Neural progenitor cell (in vitro differentiated cells): ENCODE measurements at regions not wholly inside any gene's neighbourhood (a gene's known extent, or its start where the extent isn't known, plus 50 kb on each side); places are given as distances from the start of the nearest gene placed in this dataset.

Source experiments
- DNase-seq: peaks from one replicate; pipeline ENCODE4 v3.0.0-alpha.2; 2016; ENCODE audit warnings: low spot score
- H2AFZ ChIP-seq: fragments of 200-600 bp; sonication (generic); replicated peaks from 2 replicates; pipeline ENCODE4 v1.6.1; 2016; ENCODE audit warnings: antibody characterized with exemption
- H3F3A ChIP-seq: fragments of 200-600 bp; sonication (generic); 2 replicates; pipeline ENCODE4 v1.6.1; 2016; ENCODE audit warnings: antibody characterized with exemption, low read depth
- H3K27ac ChIP-seq: fragments of 200-600 bp; sonication (generic); 2 replicates; pipeline ENCODE4 v1.5.1; 2016; ENCODE audit warnings: mild to moderate bottlenecking
- H3K27me3 ChIP-seq: fragments of 200-600 bp; sonication (generic); 2 replicates; pipeline ENCODE4 v1.6.1; 2016; ENCODE audit warnings: mild to moderate bottlenecking, moderate library complexity
- H3K36me3 ChIP-seq: fragments of 200-600 bp; sonication (generic); 2 replicates; pipeline ENCODE4 v1.5.1; 2016
- H3K4me1 ChIP-seq: fragments of 200-600 bp; sonication (generic); 2 replicates; pipeline ENCODE4 v1.6.1; 2016; ENCODE audit warnings: mixed run types
- H3K4me2 ChIP-seq: fragments of 200-600 bp; sonication (generic); 2 replicates; pipeline ENCODE4 v1.6.1; 2016
- H3K4me3 ChIP-seq: fragments of 200-600 bp; sonication (generic); 2 replicates; pipeline ENCODE4 v1.5.1; 2016
- H3K79me2 ChIP-seq: fragments of 200-600 bp; sonication (generic); 2 replicates; pipeline ENCODE4 v1.6.1; 2016; ENCODE audit warnings: low read depth
- H3K9ac ChIP-seq: fragments of 200-600 bp; sonication (generic); 2 replicates; pipeline ENCODE4 v1.6.1; 2016
- H3K9me3 ChIP-seq: fragments of 200-600 bp; sonication (generic); 2 replicates; pipeline ENCODE4 v1.5.1; 2016; ENCODE audit warnings: low read depth
- H4K20me1 ChIP-seq: fragments of 200-600 bp; sonication (generic); 2 replicates; pipeline ENCODE4 v1.6.1; 2016; ENCODE audit warnings: low read depth
- H3K27ac Mint-ChIP-seq: 3 replicates; pipeline ENCODE4 v1.8.0; 2021; ENCODE audit warnings: mixed read lengths
- H3K27me3 Mint-ChIP-seq: 2 replicates; pipeline ENCODE4 v1.8.0; 2022; ENCODE audit warnings: low read depth, mild to moderate bottlenecking, inconsistent platforms, moderate library complexity, mixed read lengths; ENCODE audit not compliant: insufficient read depth
- H3K36me3 Mint-ChIP-seq: 3 replicates; pipeline ENCODE4 v1.8.0; 2021; ENCODE audit warnings: mixed read lengths
- H3K4me1 Mint-ChIP-seq: 3 replicates; pipeline ENCODE4 v1.8.0; 2021; ENCODE audit warnings: mixed read lengths
- H3K4me3 Mint-ChIP-seq: 3 replicates; pipeline ENCODE4 v1.8.0; 2021; ENCODE audit warnings: mild to moderate bottlenecking, moderate library complexity, mixed read lengths
- H3K9me3 Mint-ChIP-seq: 3 replicates; pipeline ENCODE4 v1.8.0; 2020; ENCODE audit warnings: mixed read lengths
- CTCF ChIP-seq: fragments of 200-600 bp; sonication (generic); IDR thresholded peaks from 2 replicates; pipeline ENCODE4 v1.5.1; 2017; ENCODE audit warnings: antibody characterized with exemption, mild to moderate bottlenecking
- EZH2 ChIP-seq: fragments of 200-600 bp; sonication (generic); IDR thresholded peaks from 2 replicates; pipeline ENCODE4 v1.6.1; 2017; ENCODE audit warnings: antibody characterized with exemption, mild to moderate bottlenecking, moderate library complexity
- EZH2phosphoT487 ChIP-seq: fragments of 200-600 bp; sonication (generic); IDR thresholded peaks from 2 replicates; pipeline ENCODE4 v1.6.1; 2017; ENCODE audit warnings: antibody characterized with exemption

- Histone ChIP-seq H3K4me1 (peaks cover 7% of the 10 kb centered on the region), H3K9me3 (no peaks in the 10 kb centered on the region), H4K20me1 (no peaks in the 10 kb centered on the region), H3K27ac (no peak overlapping the region), H3K79me2 (no peaks in the 10 kb centered on the region), H3K4me2 (no peak overlapping the region), H2AFZ (no peak overlapping the region), H3K36me3 (no peaks in the 10 kb centered on the region), H3K4me3 (no peak overlapping the region), H3K27me3 (no peaks in the 10 kb centered on the region), H3K9ac (no peak overlapping the region), H3F3A (no peaks in the 10 kb centered on the region)
- peaks cover 7% of the 10 kb centered on the region for H3K4me1 Mint-ChIP-seq
- TF ChIP-seq CTCF (no peak), EZH2phosphoT487 (no peak), EZH2 (no peak)
- no peak for DNase-seq
- peaks cover 3% of the 10 kb centered on the region for H3K27me3 Mint-ChIP-seq
- H3K4me3 Mint-ChIP-seq = no peak overlapping the region
- no peaks in the 10 kb centered on the region for H3K36me3 Mint-ChIP-seq
- no peak overlapping the region for H3K27ac Mint-ChIP-seq
- no peaks in the 10 kb centered on the region for H3K9me3 Mint-ChIP-seq
These were observed 220.1 kb downstream of the OSR1 start for GRCh38 chr2:19138264-19138825.

GRCh38 chr2:19137433-19137832 is 221.0 kb downstream of the OSR1 start:
- H3K27me3 Mint-ChIP-seq = peaks cover 3% of the 10 kb centered on the region
- TF ChIP-seq CTCF = no peak
- TF ChIP-seq EZH2phosphoT487 = no peak
- no peak for TF ChIP-seq EZH2

GRCh38 chr2:19132967-19133366 is 225.5 kb downstream of the OSR1 start:
- Histone ChIP-seq H2AFZ (no peak overlapping the region), H3K9me3 (no peaks in the 10 kb centered on the region), H3K9ac (no peak overlapping the region), H3K4me3 (no peak overlapping the region), H3K4me1 (no peaks in the 10 kb centered on the region), H4K20me1 (no peaks in the 10 kb centered on the region), H3K79me2 (no peaks in the 10 kb centered on the region), H3F3A (no peaks in the 10 kb centered on the region), H3K36me3 (no peaks in the 10 kb centered on the region), H3K27ac (no peak overlapping the region), H3K27me3 (no peaks in the 10 kb centered on the region), H3K4me2 (no peak overlapping the region)
- Mint-ChIP-seq H3K4me1 (no peaks in the 10 kb centered on the region), H3K9me3 (no peaks in the 10 kb centered on the region), H3K36me3 (no peaks in the 10 kb centered on the region), H3K27me3 (peaks cover 3% of the 10 kb centered on the region), H3K27ac (no peak overlapping the region), H3K4me3 (no peak overlapping the region)
- no peak for DNase-seq
- TF ChIP-seq EZH2phosphoT487 = no peak

More at GRCh38 chr2:19137433-19137832, 221.0 kb downstream of the OSR1 start:
- no peaks in the 10 kb centered on the region for H3K9me3 ChIP-seq
- no peak for DNase-seq
- Mint-ChIP-seq H3K4me1 (peaks cover 7% of the 10 kb centered on the region), H3K27ac (no peak overlapping the region), H3K36me3 (no peaks in the 10 kb centered on the region), H3K4me3 (no peak overlapping the region), H3K9me3 (no peaks in the 10 kb centered on the region)
- H3K36me3 ChIP-seq = no peaks in the 10 kb centered on the region
- H3K27ac ChIP-seq = no peak overlapping the region
- no peaks in the 10 kb centered on the region for H3K27me3 ChIP-seq
- no peak overlapping the region for H2AFZ ChIP-seq
- H3K9ac ChIP-seq = no peak overlapping the region
- no peaks in the 10 kb centered on the region for H3K79me2 ChIP-seq
- H3F3A ChIP-seq = no peaks in the 10 kb centered on the region
- no peak overlapping the region for H3K4me3 ChIP-seq
- H4K20me1 ChIP-seq = no peaks in the 10 kb centered on the region
- peaks cover 7% of the 10 kb centered on the region for H3K4me1 ChIP-seq
- H3K4me2 ChIP-seq = no peak overlapping the region

- Histone ChIP-seq H3K4me3 (no peak overlapping the region), H2AFZ (no peak overlapping the region), H3K27ac (no peak overlapping the region), H4K20me1 (no peaks in the 10 kb centered on the region), H3K4me1 (no peaks in the 10 kb centered on the region), H3K9me3 (no peaks in the 10 kb centered on the region), H3K36me3 (no peaks in the 10 kb centered on the region), H3K4me2 (no peak overlapping the region), H3K79me2 (no peaks in the 10 kb centered on the region), H3F3A (no peaks in the 10 kb centered on the region), H3K9ac (no peak overlapping the region), H3K27me3 (no peaks in the 10 kb centered on the region)
- no peak overlapping the region for H3K4me3 Mint-ChIP-seq
- no peaks in the 10 kb centered on the region for H3K4me1 Mint-ChIP-seq
- DNase-seq = no peak
- no peaks in the 10 kb centered on the region for H3K36me3 Mint-ChIP-seq
- no peaks in the 10 kb centered on the region for H3K9me3 Mint-ChIP-seq
- TF ChIP-seq EZH2phosphoT487 (no peak), EZH2 (no peak), CTCF (no peak)
- peaks cover 3% of the 10 kb centered on the region for H3K27me3 Mint-ChIP-seq
- no peak overlapping the region for H3K27ac Mint-ChIP-seq
These were observed 226.6 kb downstream of the OSR1 start for GRCh38 chr2:19131871-19132270.
